ENCODE measurements at regions not wholly inside any gene's neighbourhood (a gene's known extent, or its start where the extent isn't known, plus 50 kb on each side); places are given as distances from the start of the nearest gene placed in this dataset.
"Not testable (repeated sequence)": the region's sequence is repeated elsewhere in the genome, so short reads cannot be mapped to it uniquely, and the experiment has no call there.

DNA sequence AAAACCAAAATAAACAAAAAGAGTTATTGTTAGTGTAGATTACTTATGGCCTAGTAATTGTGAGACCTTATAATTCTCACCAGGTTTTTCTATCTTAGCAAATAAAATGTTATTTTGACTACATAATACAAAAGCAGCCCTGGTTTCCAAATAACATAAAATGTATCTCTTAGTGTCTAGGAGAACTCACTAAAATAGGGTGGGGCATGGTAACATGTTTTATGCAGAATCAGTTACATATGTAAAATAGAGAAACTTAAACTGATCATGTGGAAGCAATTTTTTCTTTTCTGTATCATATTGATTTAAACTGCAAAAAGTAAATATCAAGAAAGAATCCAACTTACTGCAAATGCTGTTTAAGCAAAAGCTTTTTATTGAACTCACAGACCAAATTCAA is 431.1 kb upstream of the ALCAM start:
- DNase-seq (ENCODE audit: low read depth) = no peak
- no peak overlapping the region for H3K4me3 ChIP-seq (ENCODE audit: low read depth, low read length)
- TF ChIP-seq, protein P1, sequence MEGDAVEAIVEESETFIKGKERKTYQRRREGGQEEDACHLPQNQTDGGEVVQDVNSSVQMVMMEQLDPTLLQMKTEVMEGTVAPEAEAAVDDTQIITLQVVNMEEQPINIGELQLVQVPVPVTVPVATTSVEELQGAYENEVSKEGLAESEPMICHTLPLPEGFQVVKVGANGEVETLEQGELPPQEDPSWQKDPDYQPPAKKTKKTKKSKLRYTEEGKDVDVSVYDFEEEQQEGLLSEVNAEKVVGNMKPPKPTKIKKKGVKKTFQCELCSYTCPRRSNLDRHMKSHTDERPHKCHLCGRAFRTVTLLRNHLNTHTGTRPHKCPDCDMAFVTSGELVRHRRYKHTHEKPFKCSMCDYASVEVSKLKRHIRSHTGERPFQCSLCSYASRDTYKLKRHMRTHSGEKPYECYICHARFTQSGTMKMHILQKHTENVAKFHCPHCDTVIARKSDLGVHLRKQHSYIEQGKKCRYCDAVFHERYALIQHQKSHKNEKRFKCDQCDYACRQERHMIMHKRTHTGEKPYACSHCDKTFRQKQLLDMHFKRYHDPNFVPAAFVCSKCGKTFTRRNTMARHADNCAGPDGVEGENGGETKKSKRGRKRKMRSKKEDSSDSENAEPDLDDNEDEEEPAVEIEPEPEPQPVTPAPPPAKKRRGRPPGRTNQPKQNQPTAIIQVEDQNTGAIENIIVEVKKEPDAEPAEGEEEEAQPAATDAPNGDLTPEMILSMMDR (IDR thresholded peaks at IDR 0.05; ENCODE audit: low read depth, low read length, missing control alignments) = no peak

DNA sequence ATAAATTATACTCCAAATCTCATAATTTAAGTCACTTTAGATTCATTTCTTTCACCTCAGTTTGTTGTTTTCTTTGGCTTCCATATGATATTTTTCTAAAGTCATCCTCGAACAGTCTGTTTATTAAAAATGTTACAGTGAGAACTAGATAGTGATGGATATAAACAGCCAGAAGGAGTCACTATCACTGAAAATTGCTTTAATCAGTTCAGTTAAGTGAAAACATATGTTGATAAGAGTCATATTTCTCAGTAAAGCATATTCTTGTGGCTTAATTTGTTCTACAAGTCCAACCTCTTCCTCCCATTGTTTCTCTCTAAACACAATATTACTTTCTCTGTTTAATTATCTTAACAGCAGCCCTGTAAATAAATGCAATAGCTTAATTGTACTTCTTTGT is 427.5 kb upstream of the ALCAM start:
- TF ChIP-seq, protein P1 (IDR thresholded peaks at IDR 0.05; ENCODE audit: low read depth, low read length, missing control alignments) = no peak
- H3K4me3 ChIP-seq (ENCODE audit: low read depth, low read length) = no peak overlapping the region
- DNase-seq (ENCODE audit: low read depth) = no peak

DNA sequence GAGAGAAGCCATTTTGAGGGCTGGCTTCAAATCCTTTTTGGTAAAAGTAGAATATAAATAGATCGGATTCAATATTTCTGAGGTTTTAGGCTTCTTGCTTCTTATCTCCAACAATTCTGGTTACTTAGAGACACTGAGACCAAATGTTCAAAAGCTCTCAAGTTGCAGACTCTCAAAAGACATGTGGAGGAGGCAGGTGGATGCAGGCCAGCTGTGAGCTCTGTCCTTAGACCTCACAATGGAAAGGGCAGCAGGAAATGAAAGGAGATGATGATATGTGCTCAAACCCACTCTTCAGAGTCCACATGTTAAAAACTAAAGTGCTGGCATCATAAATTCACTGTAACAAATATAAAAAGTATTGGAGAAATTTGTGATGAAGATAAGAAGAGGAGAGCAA is 424.9 kb upstream of the ALCAM start:
- TF ChIP-seq, protein P1 (IDR thresholded peaks at IDR 0.05; ENCODE audit: low read depth, low read length, missing control alignments) = no peak
- H3K4me3 ChIP-seq (ENCODE audit: low read depth, low read length) = no peak overlapping the region
- DNase-seq (ENCODE audit: low read depth) = no peak

DNA sequence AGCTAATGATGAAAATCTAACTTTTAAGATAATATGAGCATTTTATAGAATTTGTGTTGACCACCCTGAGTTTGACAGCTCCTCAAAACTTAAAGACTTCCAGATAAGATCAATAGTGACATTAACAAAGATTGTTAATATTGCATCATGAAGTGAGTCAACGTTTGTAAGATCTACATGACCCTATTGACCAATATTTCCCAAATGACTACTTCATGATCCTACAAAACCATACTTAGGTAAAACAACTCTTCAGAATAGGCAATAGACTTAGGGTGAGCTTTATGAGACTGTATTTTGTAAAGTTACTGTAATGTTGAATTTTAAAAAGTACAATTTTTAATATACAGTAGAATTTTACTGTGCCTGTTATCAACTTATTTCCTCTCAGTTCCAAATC is 422.7 kb upstream of the ALCAM start:
- no peak for DNase-seq (ENCODE audit: low read depth)
- TF ChIP-seq, protein P1 (IDR thresholded peaks at IDR 0.05; ENCODE audit: low read depth, low read length, missing control alignments) = no peak
- H3K4me3 ChIP-seq (ENCODE audit: low read depth, low read length) = no peak overlapping the region

DNA sequence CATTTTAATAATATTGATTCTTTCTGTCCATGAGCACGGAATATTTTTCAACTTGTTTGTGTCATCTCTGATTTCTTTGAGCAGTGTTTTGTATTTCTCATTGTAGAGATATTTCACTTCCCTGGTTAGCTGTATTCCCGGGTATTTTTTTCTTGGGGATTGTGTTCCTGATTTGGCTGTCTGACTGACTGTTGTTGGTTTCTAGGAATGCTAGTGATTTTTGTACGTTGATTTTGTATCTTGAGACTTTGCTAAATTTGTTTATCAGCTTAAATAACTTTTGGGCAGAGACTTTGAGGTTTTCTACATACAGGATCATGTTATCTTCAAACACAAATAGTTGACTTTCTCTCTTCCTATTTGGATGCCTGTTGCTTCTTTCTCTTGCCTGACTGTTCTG is 418.8 kb upstream of the ALCAM start:
- TF ChIP-seq, protein P1 (IDR thresholded peaks at IDR 0.05; ENCODE audit: low read depth, low read length, missing control alignments) = no peak
- no peak for DNase-seq (ENCODE audit: low read depth)
- H3K4me3 ChIP-seq (ENCODE audit: low read depth, low read length) = no peak overlapping the region

DNA sequence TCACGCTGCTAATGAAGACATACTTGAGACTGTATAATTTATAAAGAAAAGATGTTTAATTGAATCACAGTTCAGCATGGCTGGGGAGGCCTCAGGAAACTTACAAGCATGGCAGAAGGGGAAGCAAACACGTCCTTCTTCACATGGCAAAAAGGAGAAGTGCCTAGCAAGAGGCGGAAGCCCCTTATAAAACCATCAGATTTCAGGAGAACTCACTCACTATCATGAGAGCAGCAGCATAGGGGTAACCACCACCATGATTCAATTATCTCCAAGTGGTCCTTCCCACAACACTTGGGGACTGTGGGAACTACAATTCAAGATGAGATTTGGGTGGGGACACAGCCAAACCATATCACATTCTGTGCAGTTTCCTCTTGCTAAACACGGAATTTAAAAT is 416.9 kb upstream of the ALCAM start:
- DNase-seq (ENCODE audit: low read depth) = not testable (repeated sequence)

DNA sequence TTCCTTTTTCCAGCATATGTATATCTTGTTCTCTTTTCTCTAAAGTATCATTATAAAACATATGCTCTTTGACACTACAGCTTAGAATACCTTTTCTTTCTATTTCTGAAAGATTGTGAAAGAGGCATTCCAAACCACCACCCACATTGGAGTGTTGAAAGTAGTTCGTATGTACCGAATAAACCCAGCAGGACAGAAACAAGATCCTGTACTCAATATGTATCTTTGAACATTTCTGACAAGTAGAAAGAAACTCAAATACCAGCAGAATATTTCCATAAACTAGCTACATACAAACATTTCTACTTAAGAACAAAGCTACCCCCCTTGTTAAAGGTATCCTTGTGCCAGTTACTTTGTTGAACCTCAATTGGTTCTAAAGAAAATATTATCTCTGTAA is 415.3 kb upstream of the ALCAM start:
- H3K4me3 ChIP-seq (ENCODE audit: low read depth, low read length) = no peak overlapping the region
- TF ChIP-seq, protein P1 (IDR thresholded peaks at IDR 0.05; ENCODE audit: low read depth, low read length, missing control alignments) = no peak
- no peak for DNase-seq (ENCODE audit: low read depth)

More for the DNA sequence above, 416.9 kb upstream of the ALCAM start:
- H3K4me3 ChIP-seq (ENCODE audit: low read depth, low read length) = not testable (repeated sequence)

Data from GM12864 (cell line).